Right cardiac atrium (tissue), 5 donors: ENCODE measurements at regions not wholly inside any gene's neighbourhood (a gene's known extent, or its start where the extent isn't known, plus 50 kb on each side); places are given as distances from the start of the nearest gene placed in this dataset.
"Not testable (repeated sequence)": the region's sequence is repeated elsewhere in the genome, so short reads cannot be mapped to it uniquely, and the experiment has no call there.

Experiments
- ATAC-seq, 2 donors: fragments of 200-7000 bp; cut with Tn5 transposase; one replicate each; pipeline versions ENCODE4 v1.8.0 to v1.9.1; 2020; ENCODE audit warnings: moderate library complexity in 2 of 2, mild to moderate bottlenecking in 1 of 2
- DNase-seq, 3 donors: peaks; one replicate each; pipeline ENCODE4 v3.0.0-alpha.2; 2020
- H3K27ac ChIP-seq: one replicate; pipeline ENCODE4 v1.5.1; 2013; ENCODE audit warnings: mild to moderate bottlenecking, low read length, control low read depth, moderate library complexity
- H3K27me3 ChIP-seq: one replicate; pipeline ENCODE4 v1.6.1; 2013; ENCODE audit not compliant: control insufficient read depth, insufficient read depth
- H3K4me1 ChIP-seq: one replicate; pipeline ENCODE4 v1.6.1; 2013; ENCODE audit warnings: low read length; ENCODE audit not compliant: control insufficient read depth, insufficient read depth
- H3K4me3 ChIP-seq: one replicate; pipeline ENCODE4 v1.5.1; 2013; ENCODE audit warnings: low read length, control low read depth
- H3K9me3 ChIP-seq: one replicate; pipeline ENCODE4 v1.6.1; 2013; ENCODE audit warnings: low read length; ENCODE audit not compliant: control insufficient read depth
- WGBS: extraction: QIAGEN DNeasy Blood & Tissue Kit; methylation state at CpG from one replicate; pipeline ENCODE4 v1.1.7; 2013; 5-methylcytosine and 5-hydroxymethylcytosine counted together
- intact Hi-C, 4 donors: fragments of 100-400 bp; cut with DNase I; formaldehyde crosslinking; loops; one replicate each; pipeline versions ENCODE4 v1.11.0 to v1.14.0; 2022 to 2023
- donor health status: healthy with polysubstance abuse.
- donor health status: DM: no; HTN: yes; CAD: no.
- donor health status: DM: no; HTN: no; CAD: no.
- donor health status: DM: no; HTN: yes; CAD: no; lungs with severe emphysema.
- donor health status: DM: yes; HTN: yes; CAD: no.

- no peaks in the 10 kb centered on the region for H3K4me1 ChIP-seq
- intact Hi-C loops, result no loop called here
- 52% methylated on average over 2 of the region's 2 CpGs for WGBS
- H3K27me3 ChIP-seq, result no peaks in the 10 kb centered on the region
- no peaks in the 10 kb centered on the region for H3K9me3 ChIP-seq
- no peak overlapping the region for H3K27ac ChIP-seq
- ATAC-seq (no peak), DNase-seq (no peak)
- H3K4me3 ChIP-seq, result no peak overlapping the region
Observed at GRCh38 chr5:42285230-42285629, 138.0 kb upstream of the GHR start.

GRCh38 chr5:42300496-42300895, 122.7 kb upstream of the GHR start:
- ATAC-seq, result no peak
- Histone ChIP-seq H3K9me3 (no peaks in the 10 kb centered on the region), H3K4me3 (no peak overlapping the region), H3K27ac (no peak overlapping the region), H3K4me1 (no peaks in the 10 kb centered on the region), H3K27me3 (no peaks in the 10 kb centered on the region)
- WGBS, result 89% methylated on average over 2 of the region's 2 CpGs
- intact Hi-C loops, result no loop called here
- no peak for DNase-seq

- intact Hi-C loops, result no loop called here
- Histone ChIP-seq H3K4me3 (no peak overlapping the region), H3K27me3 (no peaks in the 10 kb centered on the region), H3K9me3 (no peaks in the 10 kb centered on the region), H3K4me1 (no peaks in the 10 kb centered on the region), H3K27ac (no peak overlapping the region)
- ATAC-seq, result no peak
- WGBS, result 61% methylated on average over 4 of the region's 4 CpGs
- no peak for DNase-seq
Observed at GRCh38 chr5:42301349-42301748, 121.9 kb upstream of the GHR start.

GRCh38 chr5:42302186-42302585, 121.1 kb upstream of the GHR start:
- Histone ChIP-seq H3K4me3 (no peak overlapping the region), H3K9me3 (no peaks in the 10 kb centered on the region), H3K27me3 (no peaks in the 10 kb centered on the region), H3K27ac (no peak overlapping the region), H3K4me1 (no peaks in the 10 kb centered on the region)
- no peak for DNase-seq
- intact Hi-C loops, result no loop called here
- WGBS, result 86% methylated on average over 1 of the region's 1 CpG
- ATAC-seq, result no peak

- intact Hi-C loops, result no loop called here
Observed at GRCh38 chr5:42306287-42306686, 117.0 kb upstream of the GHR start.

GRCh38 chr5:42309865-42310264, 113.4 kb upstream of the GHR start:
- peak in 1 of 2 donors; percentile 68 for ATAC-seq
- Histone ChIP-seq H3K9me3 (no peaks in the 10 kb centered on the region), H3K4me1 (no peaks in the 10 kb centered on the region), H3K27me3 (no peaks in the 10 kb centered on the region), H3K27ac (no peak overlapping the region), H3K4me3 (no peak overlapping the region)
- intact Hi-C loops, result no loop called here
- DNase-seq, result no peak

More at GRCh38 chr5:42306287-42306686, 117.0 kb upstream of the GHR start:
- ATAC-seq (peak in 1 of 2 donors; percentile 71), DNase-seq (peak in 1 of 3 donors; percentile 42)
- H3K4me3 ChIP-seq, result no peak overlapping the region
- H3K4me1 ChIP-seq, result no peaks in the 10 kb centered on the region
- 46% methylated on average over 1 of the region's 1 CpG for WGBS
- H3K27ac ChIP-seq, result no peak overlapping the region
- H3K9me3 ChIP-seq, result no peaks in the 10 kb centered on the region
- H3K27me3 ChIP-seq, result no peaks in the 10 kb centered on the region

GRCh38 chr5:42315214-42315613, 108.0 kb upstream of the GHR start:
- H3K27ac ChIP-seq, result no peak overlapping the region
- DNase-seq (no peak), ATAC-seq (no peak)
- no peaks in the 10 kb centered on the region for H3K4me1 ChIP-seq
- intact Hi-C loops, result no loop called here
- no peak overlapping the region for H3K4me3 ChIP-seq
- H3K27me3 ChIP-seq, result no peaks in the 10 kb centered on the region
- H3K9me3 ChIP-seq, result no peaks in the 10 kb centered on the region
- WGBS, result 44% methylated on average over 2 of the region's 2 CpGs

GRCh38 chr5:42317575-42317974, 105.7 kb upstream of the GHR start:
- Histone ChIP-seq H3K4me1 (no peaks in the 10 kb centered on the region), H3K4me3 (no peak overlapping the region), H3K27me3 (no peaks in the 10 kb centered on the region), H3K9me3 (no peaks in the 10 kb centered on the region), H3K27ac (no peak overlapping the region)
- ATAC-seq (no peak), DNase-seq (no peak)
- intact Hi-C loops, result no loop called here
- 65% methylated on average over 2 of the region's 2 CpGs for WGBS

GRCh38 chr5:42319546-42319945, 103.7 kb upstream of the GHR start:
- H3K4me3 ChIP-seq, H3K4me1 ChIP-seq, H3K9me3 ChIP-seq, intact Hi-C loops, DNase-seq, H3K27ac ChIP-seq, H3K27me3 ChIP-seq, ATAC-seq: not testable (repeated sequence)
- 83% methylated on average over 5 of the region's 5 CpGs for WGBS

GRCh38 chr5:42321785-42322184, 101.5 kb upstream of the GHR start:
- no peak for ATAC-seq
- Histone ChIP-seq H3K9me3 (no peaks in the 10 kb centered on the region), H3K4me1 (no peaks in the 10 kb centered on the region), H3K4me3 (no peak overlapping the region), H3K27ac (no peak overlapping the region), H3K27me3 (no peaks in the 10 kb centered on the region)
- DNase-seq, result no peak
- intact Hi-C loops, result no loop called here
- 84% methylated on average over 1 of the region's 1 CpG for WGBS

- WGBS, result 93% methylated on average over 3 of the region's 3 CpGs
- no peaks in the 10 kb centered on the region for H3K4me1 ChIP-seq
- no peak overlapping the region for H3K27ac ChIP-seq
- ATAC-seq (no peak), DNase-seq (no peak)
- intact Hi-C loops, result no loop called here
- no peak overlapping the region for H3K4me3 ChIP-seq
- H3K9me3 ChIP-seq, result peaks cover 7% of the 10 kb centered on the region
- H3K27me3 ChIP-seq, result no peaks in the 10 kb centered on the region
Observed at GRCh38 chr5:42337143-42337542, 86.1 kb upstream of the GHR start.

- 86% methylated on average over 3 of the region's 3 CpGs for WGBS
Observed at GRCh38 chr5:42337607-42338006, 85.6 kb upstream of the GHR start.

More at GRCh38 chr5:42337607-42338006, 85.6 kb upstream of the GHR start:
- Histone ChIP-seq H3K27ac (no peak overlapping the region), H3K4me1 (no peaks in the 10 kb centered on the region), H3K4me3 (no peak overlapping the region), H3K27me3 (no peaks in the 10 kb centered on the region), H3K9me3 (peaks cover 7% of the 10 kb centered on the region)
- intact Hi-C loops, result no loop called here
- ATAC-seq (no peak), DNase-seq (no peak)
